RPMI7951 (cell line): ENCODE measurements at regions not wholly inside any gene's neighbourhood (a gene's known extent, or its start where the extent isn't known, plus 50 kb on each side); places are given as distances from the start of the nearest gene placed in this dataset.

Experiments used
- DNase-seq: peaks from one replicate; pipeline ENCODE4 v3.0.0-alpha.2; 2012; ENCODE audit warnings: low read depth

- no peak for DNase-seq
Observed at GRCh38 chr1:163257763-163258162, 55.0 kb upstream of the RGS5 start.

GRCh38 chr1:163258181-163258580, 55.5 kb upstream of the RGS5 start:
- peak; percentile 34 for DNase-seq

- DNase-seq, result peak; percentile 1
Observed at GRCh38 chr1:163263818-163264655, 57.7 kb upstream of the NUF2 start.

DNA sequence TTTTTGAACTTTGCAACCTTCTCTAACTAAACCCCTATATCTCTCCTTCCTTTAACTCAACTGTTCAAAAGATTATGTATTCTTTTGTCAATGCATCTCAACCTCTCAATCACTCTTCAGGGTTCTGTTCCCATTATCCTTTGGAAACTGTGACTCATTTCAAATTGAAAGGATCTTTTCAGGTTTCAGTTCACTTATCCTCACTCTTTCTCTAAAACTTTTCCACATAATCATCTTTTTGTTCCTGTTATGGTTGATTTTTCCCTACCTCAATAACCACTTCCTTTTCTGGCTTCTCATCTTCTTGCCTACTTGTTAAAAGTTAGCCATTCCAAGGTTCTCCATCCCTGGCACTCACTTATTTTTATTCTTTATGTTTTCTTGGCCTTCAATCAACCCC, 56.2 kb upstream of the NUF2 start:
- DNase-seq, result peak; percentile 25

- peak; percentile 2 for DNase-seq
Observed at GRCh38 chr1:163267962-163268361, 53.8 kb upstream of the NUF2 start.

GRCh38 chr1:163271535-163271934, 50.2 kb upstream of the NUF2 start:
- DNase-seq, result peak; percentile 6
